ENCODE measurements at regions not wholly inside any gene's neighbourhood (a gene's known extent, or its start where the extent isn't known, plus 50 kb on each side); places are given as distances from the start of the nearest gene placed in this dataset.

DNA sequence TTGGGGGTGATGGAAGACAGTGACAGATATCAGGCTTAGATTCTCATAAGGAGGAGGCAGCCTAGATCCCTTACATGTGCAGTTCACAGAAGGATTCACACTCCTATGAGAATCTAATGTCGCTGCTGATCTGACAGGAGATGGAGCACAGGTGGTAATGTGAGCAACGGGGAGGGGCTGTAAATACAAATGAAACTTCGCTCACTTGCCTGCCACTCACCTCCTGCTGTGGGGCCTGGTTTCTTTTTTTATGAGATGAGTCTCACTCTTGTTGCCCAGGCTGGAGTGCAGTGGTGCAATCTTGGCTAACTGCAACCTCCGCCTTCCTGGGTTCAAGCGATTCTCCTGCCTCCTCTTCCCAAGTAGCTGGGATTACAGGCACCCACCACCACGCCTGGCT, 258.6 kb downstream of the EN1 start:
- no peak overlapping the region for H3K4me3 ChIP-seq (ENCODE audit: insufficient read depth, low read length, poor library complexity, severe bottlenecking)
- no peaks in the 10 kb centered on the region for H3F3A ChIP-seq (ENCODE audit: insufficient read depth)
- no peak for TF ChIP-seq EZH2phosphoT487 (conservative IDR thresholded peaks at IDR 0.05; ENCODE audit: low read length)
- TF ChIP-seq, protein P1, sequence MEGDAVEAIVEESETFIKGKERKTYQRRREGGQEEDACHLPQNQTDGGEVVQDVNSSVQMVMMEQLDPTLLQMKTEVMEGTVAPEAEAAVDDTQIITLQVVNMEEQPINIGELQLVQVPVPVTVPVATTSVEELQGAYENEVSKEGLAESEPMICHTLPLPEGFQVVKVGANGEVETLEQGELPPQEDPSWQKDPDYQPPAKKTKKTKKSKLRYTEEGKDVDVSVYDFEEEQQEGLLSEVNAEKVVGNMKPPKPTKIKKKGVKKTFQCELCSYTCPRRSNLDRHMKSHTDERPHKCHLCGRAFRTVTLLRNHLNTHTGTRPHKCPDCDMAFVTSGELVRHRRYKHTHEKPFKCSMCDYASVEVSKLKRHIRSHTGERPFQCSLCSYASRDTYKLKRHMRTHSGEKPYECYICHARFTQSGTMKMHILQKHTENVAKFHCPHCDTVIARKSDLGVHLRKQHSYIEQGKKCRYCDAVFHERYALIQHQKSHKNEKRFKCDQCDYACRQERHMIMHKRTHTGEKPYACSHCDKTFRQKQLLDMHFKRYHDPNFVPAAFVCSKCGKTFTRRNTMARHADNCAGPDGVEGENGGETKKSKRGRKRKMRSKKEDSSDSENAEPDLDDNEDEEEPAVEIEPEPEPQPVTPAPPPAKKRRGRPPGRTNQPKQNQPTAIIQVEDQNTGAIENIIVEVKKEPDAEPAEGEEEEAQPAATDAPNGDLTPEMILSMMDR (IDR thresholded peaks at IDR 0.05; ENCODE audit: insufficient read depth, low read length, poor library complexity, severe bottlenecking): no peak
- no peak overlapping the region for H2AFZ ChIP-seq (ENCODE audit: low read depth, low read length, severe bottlenecking)
- H4K20me1 ChIP-seq (ENCODE audit: low read depth, low read length): no peaks in the 10 kb centered on the region
- no peaks in the 10 kb centered on the region for H3K79me2 ChIP-seq (ENCODE audit: insufficient read depth, low read length)
- H3K27ac ChIP-seq (ENCODE audit: low read depth, low read length): no peak overlapping the region
- H3K9me3 ChIP-seq (ENCODE audit: insufficient read depth, low read length): no peaks in the 10 kb centered on the region
- no peak overlapping the region for H3K9ac ChIP-seq (ENCODE audit: low read length)
- H3K27me3 ChIP-seq (ENCODE audit: low read length): no peaks in the 10 kb centered on the region
- H3K36me3 ChIP-seq (ENCODE audit: low read length): no peaks in the 10 kb centered on the region
- H3K9me2 ChIP-seq (replicated peaks; ENCODE audit: insufficient read depth, low read length): no peaks in the 10 kb centered on the region
- H3K4me2 ChIP-seq (ENCODE audit: low read depth, low read length, poor library complexity, severe bottlenecking): no peak overlapping the region

DNA sequence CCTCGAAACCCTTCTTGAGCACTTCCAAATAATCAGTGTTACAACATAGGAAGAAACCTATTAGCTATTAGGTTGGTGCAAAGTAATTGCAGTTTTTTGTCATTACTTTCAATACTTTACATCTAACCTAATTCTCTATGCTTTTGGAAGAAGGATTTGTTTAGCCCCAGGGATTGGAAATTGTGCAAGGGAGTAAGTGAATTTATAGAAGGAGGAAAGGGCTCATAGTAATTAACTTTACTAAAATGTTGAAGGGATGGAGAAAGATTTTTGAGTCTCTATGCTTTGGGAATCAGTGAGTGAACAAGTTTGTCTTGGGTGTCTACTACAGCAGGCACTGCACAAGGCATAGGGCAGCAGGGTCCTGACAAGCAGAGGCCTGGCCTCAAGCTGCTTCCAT, 261.1 kb downstream of the EN1 start:
- Histone ChIP-seq H3F3A (ENCODE audit: insufficient read depth) (no peaks in the 10 kb centered on the region), H4K20me1 (ENCODE audit: low read depth, low read length) (no peaks in the 10 kb centered on the region), H3K27ac (ENCODE audit: low read depth, low read length) (no peak overlapping the region), H3K27me3 (ENCODE audit: low read length) (no peaks in the 10 kb centered on the region), H3K9ac (ENCODE audit: low read length) (no peak overlapping the region), H3K79me2 (ENCODE audit: insufficient read depth, low read length) (no peaks in the 10 kb centered on the region), H3K36me3 (ENCODE audit: low read length) (no peaks in the 10 kb centered on the region), H3K4me2 (ENCODE audit: low read depth, low read length, poor library complexity, severe bottlenecking) (no peak overlapping the region), H3K9me2 (replicated peaks; ENCODE audit: insufficient read depth, low read length) (no peaks in the 10 kb centered on the region), H3K4me3 (ENCODE audit: insufficient read depth, low read length, poor library complexity, severe bottlenecking) (no peak overlapping the region), H2AFZ (ENCODE audit: low read depth, low read length, severe bottlenecking) (no peak overlapping the region), H3K9me3 (ENCODE audit: insufficient read depth, low read length) (no peaks in the 10 kb centered on the region)
- TF ChIP-seq EZH2phosphoT487 (conservative IDR thresholded peaks at IDR 0.05; ENCODE audit: low read length): no peak
- TF ChIP-seq, protein P1 (IDR thresholded peaks at IDR 0.05; ENCODE audit: insufficient read depth, low read length, poor library complexity, severe bottlenecking): no peak

DNA sequence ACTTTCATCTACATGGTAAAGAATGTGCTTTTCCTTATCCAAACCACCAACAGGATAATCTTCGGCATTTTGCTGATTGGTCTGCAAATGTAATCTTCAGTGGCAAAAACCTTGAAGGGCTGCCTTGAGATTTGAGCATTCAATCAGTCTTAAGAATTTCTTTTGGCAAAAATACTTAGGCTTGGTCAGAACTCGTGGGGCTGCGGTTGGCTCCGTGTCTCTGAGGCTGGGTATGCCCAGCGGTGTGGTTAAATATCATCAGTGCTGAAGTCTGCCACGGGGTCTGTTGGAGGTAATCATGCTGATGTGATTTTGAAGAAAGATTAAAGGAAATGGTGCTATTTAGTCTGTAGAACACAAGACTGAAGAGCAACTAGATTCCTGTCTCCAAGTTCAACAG, 262.6 kb downstream of the EN1 start:
- no peaks in the 10 kb centered on the region for H3K36me3 ChIP-seq (ENCODE audit: low read length)

More for the DNA sequence above, 262.6 kb downstream of the EN1 start:
- Histone ChIP-seq H3K9me3 (ENCODE audit: insufficient read depth, low read length) (no peaks in the 10 kb centered on the region), H3K4me3 (ENCODE audit: insufficient read depth, low read length, poor library complexity, severe bottlenecking) (no peak overlapping the region), H3K9me2 (replicated peaks; ENCODE audit: insufficient read depth, low read length) (no peaks in the 10 kb centered on the region), H3K9ac (ENCODE audit: low read length) (no peak overlapping the region), H2AFZ (ENCODE audit: low read depth, low read length, severe bottlenecking) (no peak overlapping the region), H3K27ac (ENCODE audit: low read depth, low read length) (no peak overlapping the region), H3K79me2 (ENCODE audit: insufficient read depth, low read length) (no peaks in the 10 kb centered on the region), H3K4me2 (ENCODE audit: low read depth, low read length, poor library complexity, severe bottlenecking) (no peak overlapping the region), H3F3A (ENCODE audit: insufficient read depth) (no peaks in the 10 kb centered on the region), H4K20me1 (ENCODE audit: low read depth, low read length) (no peaks in the 10 kb centered on the region), H3K27me3 (ENCODE audit: low read length) (no peaks in the 10 kb centered on the region)
- TF ChIP-seq, protein P1 (IDR thresholded peaks at IDR 0.05; ENCODE audit: insufficient read depth, low read length, poor library complexity, severe bottlenecking): no peak
- TF ChIP-seq EZH2phosphoT487 (conservative IDR thresholded peaks at IDR 0.05; ENCODE audit: low read length): no peak

All from SU-DHL-6 (cell line).